ENCODE measurements at regions not wholly inside any gene's neighbourhood (a gene's known extent, or its start where the extent isn't known, plus 50 kb on each side); places are given as distances from the start of the nearest gene placed in this dataset.

- H2BK15ac ChIP-seq (ENCODE audit: low read depth, low read length): no peak overlapping the region
- H2BK5ac ChIP-seq (ENCODE audit: insufficient read length, low read length): no peak overlapping the region
- 0 out of 4 replicates have a peak, but pooled peaks cover 0 to 2% of the 10 kb centered on the region in 2 experiments for H3K4me1 Mint-ChIP-seq
- no peak overlapping the region for H3K27ac Mint-ChIP-seq
- 0 out of 2 replicates have a peak, but pooled peaks cover 2% of the 10 kb centered on the region for H3K79me2 ChIP-seq (ENCODE audit: insufficient read depth, low read length)
- no peak overlapping the region for H3T11ph ChIP-seq (ENCODE audit: low read length)
- H3K9ac ChIP-seq (ENCODE audit: extremely low read depth, insufficient read length, low read length): no peak overlapping the region
- H4K20me1 ChIP-seq (ENCODE audit: control insufficient read depth, insufficient read depth, insufficient read length): no peaks in the 10 kb centered on the region
- no peak overlapping the region for H2BK120ac ChIP-seq (ENCODE audit: low read depth, low read length, poor library complexity, severe bottlenecking)
- peaks cover 28 to 59% (median 36%) of the 10 kb centered on the region in 3 experiments for H3K36me3 Mint-ChIP-seq (ENCODE audit: insufficient read depth in 1 of 3, low read depth in 3 of 3)
- no peaks in the 10 kb centered on the region for H3K4me1 ChIP-seq (ENCODE audit: insufficient read depth, low read length)
- no peak for DNase-seq
- no peak overlapping the region for H3K56ac ChIP-seq (ENCODE audit: insufficient read length, low read depth, low read length)
- no peaks in the 10 kb centered on the region for H3K23me2 ChIP-seq (ENCODE audit: insufficient read length, low read depth, low read length, poor library complexity, severe bottlenecking)
- WGBS (ENCODE audit: extremely low coverage, insufficient read length, low lambda C conversion rate): no CpG with 5 or more reads among the region's 6 CpGs
- no peak overlapping the region for H4K91ac ChIP-seq (ENCODE audit: insufficient read length, low read depth, low read length)
- H3K23ac ChIP-seq (ENCODE audit: insufficient read length, low read depth, low read length): no peak overlapping the region
- no peak overlapping the region for H2BK20ac ChIP-seq (ENCODE audit: low read depth, low read length, poor library complexity, severe bottlenecking)
- no peak overlapping the region for H2AFZ ChIP-seq (ENCODE audit: low read length)
- no peak overlapping the region for H3K27ac ChIP-seq (ENCODE audit: insufficient read length, low read depth, low read length)
- no peak overlapping the region for H3K18ac ChIP-seq (ENCODE audit: insufficient read length, low read depth, low read length)
- H3K27me3 Mint-ChIP-seq (ENCODE audit: low read depth): peaks cover 5% of the 10 kb centered on the region
- no peak overlapping the region for H4K5ac ChIP-seq (ENCODE audit: insufficient read length, low read depth, low read length)
- H2AK5ac ChIP-seq (ENCODE audit: insufficient read length, low read length): no peak overlapping the region
- no peak overlapping the region for H2BK12ac ChIP-seq (ENCODE audit: insufficient read length, low read depth, low read length)
- no peaks in the 10 kb centered on the region for H3K9me3 ChIP-seq (ENCODE audit: control insufficient read depth, low read depth, low read length)
- H3K27me3 ChIP-seq (ENCODE audit: insufficient read depth, low read length): no peaks in the 10 kb centered on the region
- H3K14ac ChIP-seq (ENCODE audit: insufficient read depth, low read length): no peak overlapping the region
- no peak overlapping the region for H3K4ac ChIP-seq (ENCODE audit: low read depth, low read length)
- no peak overlapping the region for H4K8ac ChIP-seq (replicated peaks; ENCODE audit: insufficient read length, low read depth, low read length)
- H3K4me3 Mint-ChIP-seq: no peak overlapping the region
- no peak overlapping the region for H3K4me2 ChIP-seq (ENCODE audit: insufficient read depth, insufficient read length, low read length)
- H3K79me1 ChIP-seq (ENCODE audit: insufficient read depth, low read depth, low read length, poor library complexity, severe bottlenecking): no peaks in the 10 kb centered on the region
- H3K9me3 Mint-ChIP-seq: peaks cover 47 to 56% of the 10 kb centered on the region in 2 experiments
- TF ChIP-seq CTCF (conservative IDR thresholded peaks at IDR 0.05): no peak
Observed at GRCh38 chr1:233446935-233447334, 119.4 kb downstream of the MAP3K21 start.

Data from H9 (cell line).